CD4-positive, alpha-beta T cell (primary cell): ENCODE measurements at regions not wholly inside any gene's neighbourhood (a gene's known extent, or its start where the extent isn't known, plus 50 kb on each side); places are given as distances from the start of the nearest gene placed in this dataset.

Experiments used
- ATAC-seq: fragments of 200-7000 bp; cut with Tn5 transposase; one replicate; pipeline ENCODE4 v1.10.0; 2022; ENCODE audit warnings: mild to moderate bottlenecking; ENCODE audit not compliant: poor library complexity
- CTCF ChIA-PET: fragments of 350-600 bp; sonication (Branson Sonifier 250); formaldehyde crosslinking; loops from one replicate; lab custom pipeline; 2021; ENCODE audit warnings: antibody characterized with exemption, inconsistent platforms; lab: Charles Lee
- POLR2A ChIA-PET: fragments of 350-600 bp; sonication (Branson Sonifier 250); formaldehyde crosslinking; loops from one replicate; lab custom pipeline; 2021; ENCODE audit warnings: antibody characterized with exemption, inconsistent platforms; lab: Charles Lee
- DNase-seq, 14 experiments: peaks; one replicate each; pipeline ENCODE4 v3.0.0-alpha.2; 2013 to 2020; ENCODE audit warnings: mixed read lengths in 2 of 14
- H3K27ac ChIP-seq, 2 donors: one replicate each; pipeline versions ENCODE4 v1.5.1 to v1.7.0; 2013; ENCODE audit warnings: low read length in 2 of 2, low read depth in 1 of 2, mild to moderate bottlenecking in 1 of 2
- H3K27me3 ChIP-seq, 2 experiments: 1 replicate in 1 of 2; 2 replicates in 1 of 2; pipeline versions ENCODE4 v1.6.1 to v1.7.0; 2013; ENCODE audit warnings: low read length in 2 of 2, control low read depth in 1 of 2, mild to moderate bottlenecking in 1 of 2, moderate library complexity in 1 of 2; ENCODE audit not compliant: insufficient read depth in 2 of 2, control insufficient read depth in 1 of 2
- H3K36me3 ChIP-seq: one replicate; pipeline ENCODE4 v1.6.1; 2013; ENCODE audit warnings: low read length, control low read depth; ENCODE audit not compliant: insufficient read depth
- H3K4me1 ChIP-seq: one replicate; pipeline ENCODE4 v1.6.1; 2013; ENCODE audit warnings: low read length, control low read depth; ENCODE audit not compliant: insufficient read depth
- H3K4me3 ChIP-seq: one replicate; pipeline ENCODE4 v1.5.1; 2013; ENCODE audit warnings: mild to moderate bottlenecking, low read length, moderate library complexity
- H3K9me3 ChIP-seq, 2 experiments: 1 replicate in 1 of 2; 2 replicates in 1 of 2; pipeline versions ENCODE4 v1.6.1 to v1.7.0; 2013; ENCODE audit warnings: low read length in 2 of 2, mild to moderate bottlenecking in 2 of 2, control low read depth in 1 of 2, moderate library complexity in 1 of 2; ENCODE audit not compliant: control insufficient read depth in 1 of 2, insufficient read depth in 1 of 2
- H3K27ac Mint-ChIP-seq: one replicate; pipeline ENCODE4 v1.8.0; 2020; ENCODE audit warnings: mixed read lengths
- H3K27me3 Mint-ChIP-seq: one replicate; pipeline ENCODE4 v1.8.0; 2021; ENCODE audit warnings: mixed read lengths
- H3K36me3 Mint-ChIP-seq: one replicate; pipeline ENCODE4 v1.8.0; 2021; ENCODE audit warnings: low read depth, mixed read lengths
- H3K4me1 Mint-ChIP-seq: one replicate; pipeline ENCODE4 v1.8.0; 2021; ENCODE audit warnings: low read depth, mixed read lengths
- H3K4me3 Mint-ChIP-seq: one replicate; pipeline ENCODE4 v1.8.0; 2020; ENCODE audit warnings: mild to moderate bottlenecking, mixed read lengths
- H3K9me3 Mint-ChIP-seq: one replicate; pipeline ENCODE4 v1.8.0; 2020; ENCODE audit warnings: mixed read lengths
- intact Hi-C, 2 experiments: fragments of 100-400 bp; cut with DNase I in 1 of 2; cut with micrococcal nuclease in 1 of 2; formaldehyde crosslinking; loops; one replicate each; pipeline versions ENCODE4 v1.15.1 to v1.9.0; 2023 to 2025; cut with DNase I, micrococcal nuclease
- TF ChIP-seq, protein P1 (sequence below): fragments of 200-600 bp; IDR thresholded peaks from one replicate; pipeline ENCODE4 v1.8.0; 2022; ENCODE audit warnings: antibody characterized with exemption, mild to moderate bottlenecking

DNA sequence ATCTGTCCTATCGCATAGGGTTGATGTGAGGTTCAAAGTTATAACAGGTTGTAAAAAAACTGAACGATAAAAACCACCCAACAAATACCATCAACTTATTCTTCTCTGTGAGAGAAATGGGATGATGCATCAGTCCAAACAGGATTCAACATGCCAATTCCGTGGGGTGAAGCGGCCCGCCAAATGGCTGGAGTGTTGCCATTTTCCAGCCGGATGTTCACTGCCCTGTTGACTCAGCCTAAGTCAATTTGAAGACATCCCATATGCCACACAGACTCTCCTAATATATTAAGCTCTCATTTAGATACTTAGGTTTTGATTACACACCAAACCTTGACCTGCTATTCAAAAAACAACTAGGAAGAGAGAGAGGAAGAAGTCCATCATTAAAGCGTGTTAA lies 311.1 kb downstream of the VPS13C start:
- H3K9me3 Mint-ChIP-seq, result no peaks in the 10 kb centered on the region
- CTCF ChIA-PET, result no interaction called here
- POLR2A ChIA-PET, result no interaction called here

DNA sequence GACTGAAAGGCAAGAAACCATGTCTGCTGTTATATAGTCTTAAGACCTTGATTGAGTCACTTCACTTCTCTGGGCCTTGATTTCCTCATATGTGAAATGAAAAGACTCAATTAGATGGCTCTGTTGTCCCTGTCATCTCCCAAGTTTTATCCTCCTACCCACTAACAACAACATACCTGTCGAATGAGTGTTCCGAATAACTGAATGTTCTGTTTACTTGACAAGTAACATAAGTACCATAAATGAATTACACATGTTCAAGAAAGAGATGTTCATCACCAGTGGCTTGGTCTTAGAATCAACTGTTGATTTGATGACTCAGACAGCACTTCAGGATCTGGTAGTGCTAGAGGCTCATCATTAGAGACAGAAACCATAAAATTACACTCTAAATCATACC lies 311.7 kb downstream of the VPS13C start:
- Mint-ChIP-seq H3K4me1 (no peaks in the 10 kb centered on the region), H3K4me3 (no peak overlapping the region), H3K27ac (no peak overlapping the region), H3K27me3 (peaks cover 15% of the 10 kb centered on the region), H3K9me3 (no peaks in the 10 kb centered on the region), H3K36me3 (no peaks in the 10 kb centered on the region)
- POLR2A ChIA-PET, result no interaction called here
- CTCF ChIA-PET, result no interaction called here
- intact Hi-C loops, result no loop called here
- TF ChIP-seq, protein P1, sequence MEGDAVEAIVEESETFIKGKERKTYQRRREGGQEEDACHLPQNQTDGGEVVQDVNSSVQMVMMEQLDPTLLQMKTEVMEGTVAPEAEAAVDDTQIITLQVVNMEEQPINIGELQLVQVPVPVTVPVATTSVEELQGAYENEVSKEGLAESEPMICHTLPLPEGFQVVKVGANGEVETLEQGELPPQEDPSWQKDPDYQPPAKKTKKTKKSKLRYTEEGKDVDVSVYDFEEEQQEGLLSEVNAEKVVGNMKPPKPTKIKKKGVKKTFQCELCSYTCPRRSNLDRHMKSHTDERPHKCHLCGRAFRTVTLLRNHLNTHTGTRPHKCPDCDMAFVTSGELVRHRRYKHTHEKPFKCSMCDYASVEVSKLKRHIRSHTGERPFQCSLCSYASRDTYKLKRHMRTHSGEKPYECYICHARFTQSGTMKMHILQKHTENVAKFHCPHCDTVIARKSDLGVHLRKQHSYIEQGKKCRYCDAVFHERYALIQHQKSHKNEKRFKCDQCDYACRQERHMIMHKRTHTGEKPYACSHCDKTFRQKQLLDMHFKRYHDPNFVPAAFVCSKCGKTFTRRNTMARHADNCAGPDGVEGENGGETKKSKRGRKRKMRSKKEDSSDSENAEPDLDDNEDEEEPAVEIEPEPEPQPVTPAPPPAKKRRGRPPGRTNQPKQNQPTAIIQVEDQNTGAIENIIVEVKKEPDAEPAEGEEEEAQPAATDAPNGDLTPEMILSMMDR, result no peak
- ATAC-seq (no peak), DNase-seq (no peak)
- Histone ChIP-seq H3K27me3 (peaks cover 2 to 8% of the 10 kb centered on the region in 2 experiments), H3K27ac (no peak overlapping the region), H3K4me3 (no peak overlapping the region), H3K9me3 (no peaks in the 10 kb centered on the region), H3K4me1 (no peaks in the 10 kb centered on the region), H3K36me3 (no peaks in the 10 kb centered on the region)

More for the DNA sequence above, 311.1 kb downstream of the VPS13C start:
- DNase-seq, result no peak
- Histone ChIP-seq H3K4me3 (no peak overlapping the region), H3K9me3 (no peaks in the 10 kb centered on the region), H3K4me1 (no peaks in the 10 kb centered on the region), H3K27ac (no peak overlapping the region), H3K36me3 (no peaks in the 10 kb centered on the region), H3K27me3 (peaks cover 2 to 8% of the 10 kb centered on the region in 2 experiments)
- no peaks in the 10 kb centered on the region for H3K36me3 Mint-ChIP-seq
- H3K27ac Mint-ChIP-seq, result no peak overlapping the region
- TF ChIP-seq, protein P1, result no peak
- intact Hi-C loops, result no loop called here
- H3K27me3 Mint-ChIP-seq, result peaks cover 12% of the 10 kb centered on the region
- ATAC-seq, result no peak
- H3K4me3 Mint-ChIP-seq, result no peak overlapping the region
- no peaks in the 10 kb centered on the region for H3K4me1 Mint-ChIP-seq

DNA sequence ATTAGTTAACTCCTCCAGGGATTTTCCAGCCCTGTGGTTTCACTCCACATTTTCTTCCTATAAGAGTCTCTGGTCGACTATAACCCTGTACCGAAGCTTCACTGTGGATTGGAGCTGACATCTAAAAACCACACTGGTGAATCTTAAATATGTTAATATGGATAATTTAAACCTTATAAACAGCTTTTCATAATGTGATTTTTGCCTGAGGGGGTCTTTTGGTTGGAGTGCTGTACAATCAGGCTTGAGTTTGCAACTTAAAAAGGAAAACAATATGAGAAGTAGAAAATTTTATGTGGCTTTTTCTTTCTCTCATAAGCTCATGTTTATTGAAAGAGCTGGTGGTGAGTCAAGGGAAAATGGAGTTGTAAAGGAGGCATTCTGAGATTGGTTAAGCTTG lies 313.7 kb downstream of the VPS13C start:
- Histone ChIP-seq H3K27me3 (peaks cover 4 to 12% of the 10 kb centered on the region in 2 experiments), H3K36me3 (no peaks in the 10 kb centered on the region), H3K4me1 (no peaks in the 10 kb centered on the region), H3K4me3 (no peak overlapping the region), H3K27ac (no peak overlapping the region), H3K9me3 (no peaks in the 10 kb centered on the region)
- POLR2A ChIA-PET, result no interaction called here
- CTCF ChIA-PET, result interaction anchor here (1.0 kb wide), 1 partner anchor 13 kb away, joined by 3 read pairs; no protein-coding TSS in a partner anchor
- ATAC-seq (no peak), DNase-seq (no peak)
- Mint-ChIP-seq H3K4me1 (no peaks in the 10 kb centered on the region), H3K36me3 (no peaks in the 10 kb centered on the region), H3K27ac (no peak overlapping the region), H3K9me3 (no peaks in the 10 kb centered on the region), H3K27me3 (peaks cover 17% of the 10 kb centered on the region), H3K4me3 (no peak overlapping the region)
- TF ChIP-seq, protein P1, result no peak
- intact Hi-C loops, result no loop called here
